ENCODE measurements at regions not wholly inside any gene's neighbourhood (a gene's known extent, or its start where the extent isn't known, plus 50 kb on each side); places are given as distances from the start of the nearest gene placed in this dataset.

DNA sequence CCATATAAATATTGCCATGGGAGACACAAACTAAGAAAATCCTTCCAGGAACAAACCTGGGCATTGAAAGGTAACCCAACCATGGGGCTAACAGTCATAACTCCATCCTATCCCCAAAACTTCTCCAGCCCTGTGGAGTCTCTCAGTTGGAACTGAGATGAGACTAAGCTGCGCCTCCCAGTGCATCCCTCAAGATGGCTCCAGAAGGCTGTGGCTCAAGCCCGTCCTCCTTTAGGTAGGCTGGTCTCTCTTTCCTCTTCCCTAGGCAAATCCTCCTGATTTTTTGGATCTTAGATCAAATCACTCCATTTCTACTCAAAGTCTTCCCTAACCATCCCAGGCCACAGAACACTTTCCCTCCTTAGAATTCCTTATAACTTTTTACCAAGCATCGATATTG, 364.3 kb upstream of the CCDC196 start:
- no peaks in the 10 kb centered on the region for H3K4me1 ChIP-seq
- DNase-seq = no peak
- H3K36me3 ChIP-seq = no peaks in the 10 kb centered on the region
- no peaks in the 10 kb centered on the region for H3K9me3 ChIP-seq
- H3K27me3 ChIP-seq = no peaks in the 10 kb centered on the region
- TF ChIP-seq POLR2A (IDR thresholded peaks at IDR 0.05) = no peak
- TF ChIP-seq, protein P1, sequence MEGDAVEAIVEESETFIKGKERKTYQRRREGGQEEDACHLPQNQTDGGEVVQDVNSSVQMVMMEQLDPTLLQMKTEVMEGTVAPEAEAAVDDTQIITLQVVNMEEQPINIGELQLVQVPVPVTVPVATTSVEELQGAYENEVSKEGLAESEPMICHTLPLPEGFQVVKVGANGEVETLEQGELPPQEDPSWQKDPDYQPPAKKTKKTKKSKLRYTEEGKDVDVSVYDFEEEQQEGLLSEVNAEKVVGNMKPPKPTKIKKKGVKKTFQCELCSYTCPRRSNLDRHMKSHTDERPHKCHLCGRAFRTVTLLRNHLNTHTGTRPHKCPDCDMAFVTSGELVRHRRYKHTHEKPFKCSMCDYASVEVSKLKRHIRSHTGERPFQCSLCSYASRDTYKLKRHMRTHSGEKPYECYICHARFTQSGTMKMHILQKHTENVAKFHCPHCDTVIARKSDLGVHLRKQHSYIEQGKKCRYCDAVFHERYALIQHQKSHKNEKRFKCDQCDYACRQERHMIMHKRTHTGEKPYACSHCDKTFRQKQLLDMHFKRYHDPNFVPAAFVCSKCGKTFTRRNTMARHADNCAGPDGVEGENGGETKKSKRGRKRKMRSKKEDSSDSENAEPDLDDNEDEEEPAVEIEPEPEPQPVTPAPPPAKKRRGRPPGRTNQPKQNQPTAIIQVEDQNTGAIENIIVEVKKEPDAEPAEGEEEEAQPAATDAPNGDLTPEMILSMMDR (IDR thresholded peaks at IDR 0.05) = no peak
- no peak overlapping the region for H3K4me3 ChIP-seq
- intact Hi-C loops (cut with DNase I; ENCODE audit: low total_unique reads) = no loop called here
- no peak overlapping the region for H3K27ac ChIP-seq

DNA sequence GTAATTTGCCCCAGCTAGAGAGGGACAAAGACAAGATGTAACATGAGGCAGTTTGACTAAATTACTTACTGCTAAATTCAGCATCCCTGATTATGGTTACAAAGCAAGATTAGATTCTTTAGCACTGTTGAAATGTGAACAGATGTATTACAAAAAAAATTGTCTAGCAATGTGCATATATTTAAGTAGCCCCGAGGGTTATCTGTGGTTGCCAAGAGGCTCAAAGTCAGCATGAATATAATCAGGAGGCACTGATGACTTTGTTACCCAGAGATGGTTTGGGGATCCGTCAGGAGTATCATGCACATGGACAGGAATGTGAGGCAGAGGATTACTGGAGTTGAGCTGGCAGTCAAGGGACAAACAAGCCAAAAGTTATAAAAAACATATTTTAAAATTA, 356.9 kb upstream of the CCDC196 start:
- Histone ChIP-seq H3K9me3 (no peaks in the 10 kb centered on the region), H3K4me1 (no peaks in the 10 kb centered on the region), H3K27ac (no peak overlapping the region), H3K4me3 (no peak overlapping the region), H3K27me3 (no peaks in the 10 kb centered on the region), H3K36me3 (no peaks in the 10 kb centered on the region)
- intact Hi-C loops (cut with DNase I; ENCODE audit: low total_unique reads) = no loop called here
- DNase-seq = no peak
- TF ChIP-seq, protein P1 (IDR thresholded peaks at IDR 0.05) = no peak
- no peak for TF ChIP-seq POLR2A (IDR thresholded peaks at IDR 0.05)

DNA sequence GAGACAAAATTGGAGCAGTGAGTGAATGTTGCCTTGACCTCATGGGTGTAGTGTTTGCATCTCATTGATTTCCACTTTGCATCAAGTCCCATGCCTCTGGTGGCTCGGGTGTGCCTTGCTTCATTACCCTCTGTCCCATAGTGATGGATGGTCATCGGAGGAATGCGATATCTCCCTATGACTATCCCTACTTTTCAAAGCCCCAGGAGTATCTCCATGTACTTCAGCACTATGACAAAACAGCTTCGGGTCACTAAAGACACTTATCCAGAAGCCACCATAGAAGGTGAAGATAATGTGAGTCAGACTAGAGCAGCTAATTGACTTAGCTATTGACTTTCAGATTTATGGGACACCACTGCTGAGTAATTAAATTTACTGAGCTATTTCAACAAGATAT, 355.1 kb upstream of the CCDC196 start:
- Histone ChIP-seq H3K9me3 (no peaks in the 10 kb centered on the region), H3K27ac (no peak overlapping the region), H3K36me3 (no peaks in the 10 kb centered on the region), H3K4me1 (no peaks in the 10 kb centered on the region), H3K4me3 (no peak overlapping the region), H3K27me3 (no peaks in the 10 kb centered on the region)
- intact Hi-C loops (cut with DNase I; ENCODE audit: low total_unique reads) = no loop called here
- TF ChIP-seq, protein P1 (IDR thresholded peaks at IDR 0.05) = no peak
- TF ChIP-seq POLR2A (IDR thresholded peaks at IDR 0.05) = no peak
- no peak for DNase-seq

DNA sequence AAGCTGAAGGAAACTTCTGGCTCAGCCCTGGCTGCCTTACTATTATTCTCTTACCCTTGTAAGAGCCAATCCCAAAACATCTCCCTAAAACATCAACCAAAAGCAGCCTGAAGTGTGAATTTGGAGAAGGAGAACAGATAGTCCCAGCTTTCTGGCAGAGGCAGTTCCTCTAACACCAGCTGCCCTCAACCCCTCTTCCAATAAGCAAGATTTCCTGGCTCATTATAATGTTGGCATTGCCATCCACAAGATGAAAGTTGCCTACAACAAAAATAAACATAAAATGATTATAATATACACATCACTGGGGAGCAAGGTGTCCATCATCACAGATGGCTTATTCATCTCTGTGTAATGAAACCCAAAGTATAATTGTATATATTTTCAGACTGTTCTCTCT, 352.5 kb upstream of the CCDC196 start:
- no peak overlapping the region for H3K4me3 ChIP-seq
- intact Hi-C loops (cut with DNase I; ENCODE audit: low total_unique reads) = no loop called here
- no peak for DNase-seq

DNA sequence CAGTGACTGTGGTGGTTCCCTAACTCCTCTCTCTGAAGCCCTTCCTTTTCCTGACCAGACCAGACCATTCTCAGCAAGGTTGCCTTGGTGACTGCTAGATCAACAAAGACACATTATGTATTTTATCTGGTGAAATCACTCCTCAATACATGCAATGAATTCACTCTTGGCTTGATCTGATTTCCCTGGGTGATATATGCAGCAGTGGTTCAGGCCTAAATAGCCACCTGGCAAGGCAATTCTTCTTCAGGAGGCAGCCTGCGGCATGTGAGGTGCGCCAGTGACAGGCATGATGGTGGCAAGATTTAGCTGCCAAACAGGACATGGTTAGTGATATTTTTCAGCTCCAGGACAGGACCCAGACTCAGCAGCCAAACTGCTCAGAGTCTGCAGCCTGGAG, 350.3 kb upstream of the CCDC196 start:
- TF ChIP-seq POLR2A (IDR thresholded peaks at IDR 0.05) = no peak
- TF ChIP-seq, protein P1 (IDR thresholded peaks at IDR 0.05) = no peak
- Histone ChIP-seq H3K36me3 (no peaks in the 10 kb centered on the region), H3K4me1 (no peaks in the 10 kb centered on the region), H3K27me3 (no peaks in the 10 kb centered on the region), H3K9me3 (no peaks in the 10 kb centered on the region), H3K4me3 (no peak overlapping the region), H3K27ac (no peak overlapping the region)
- DNase-seq = no peak
- intact Hi-C loops (cut with DNase I; ENCODE audit: low total_unique reads) = no loop called here

More for the DNA sequence above, 352.5 kb upstream of the CCDC196 start:
- Histone ChIP-seq H3K9me3 (no peaks in the 10 kb centered on the region), H3K4me1 (no peaks in the 10 kb centered on the region), H3K27me3 (no peaks in the 10 kb centered on the region), H3K36me3 (no peaks in the 10 kb centered on the region), H3K27ac (no peak overlapping the region)
- TF ChIP-seq, protein P1 (IDR thresholded peaks at IDR 0.05) = no peak
- no peak for TF ChIP-seq POLR2A (IDR thresholded peaks at IDR 0.05)

Data from uterus (tissue), 3 donors.